GM23338 (cell line): ENCODE measurements at regions not wholly inside any gene's neighbourhood (a gene's known extent, or its start where the extent isn't known, plus 50 kb on each side); places are given as distances from the start of the nearest gene placed in this dataset.
A peak's percentile ranks its signal among the peaks of the same experiment; 100 is the strongest.

Source experiments
- ATAC-seq: fragments of 200-7000 bp; cut with Tn5 transposase; 3 replicates; pipeline ENCODE4 v1.9.1; 2020
- DNase-seq: peaks from one replicate; pipeline ENCODE4 v3.0.0-alpha.2; 2015; ENCODE audit warnings: low spot score
- H2AFZ ChIP-seq: fragments of 200-600 bp; sonication (generic); 2 replicates; pipeline ENCODE4 v1.8.0; 2016; ENCODE audit warnings: antibody characterized with exemption, mild to moderate bottlenecking, moderate library complexity
- H3F3A ChIP-seq: fragments of 200-600 bp; sonication (generic); replicated peaks from 2 replicates; pipeline ENCODE4 v1.8.0; 2017; ENCODE audit warnings: antibody characterized with exemption, mixed run types, low read depth
- H3K27ac ChIP-seq: fragments of 200-600 bp; sonication (generic); 2 replicates; pipeline ENCODE4 v1.6.1; 2016; ENCODE audit warnings: low read depth
- H3K27me3 ChIP-seq: fragments of 200-600 bp; sonication (generic); 2 replicates; pipeline ENCODE4 v1.8.0; 2016; ENCODE audit warnings: mild to moderate bottlenecking, mixed run types, moderate library complexity; ENCODE audit not compliant: insufficient read depth
- H3K36me3 ChIP-seq: fragments of 200-600 bp; sonication (generic); 2 replicates; pipeline ENCODE4 v1.8.0; 2016; ENCODE audit warnings: mild to moderate bottlenecking; ENCODE audit not compliant: insufficient read depth
- H3K4me1 ChIP-seq: fragments of 200-600 bp; sonication (generic); 2 replicates; pipeline ENCODE4 v1.8.0; 2016; ENCODE audit warnings: mild to moderate bottlenecking, moderate library complexity; ENCODE audit not compliant: insufficient read depth
- H3K4me2 ChIP-seq: fragments of 200-600 bp; sonication (generic); 2 replicates; pipeline ENCODE4 v1.7.1; 2017; ENCODE audit warnings: mixed run types
- H3K4me3 ChIP-seq: fragments of 200-600 bp; sonication (generic); 2 replicates; pipeline ENCODE4 v1.6.1; 2016; ENCODE audit warnings: mixed run types
- H3K79me2 ChIP-seq: fragments of 200-600 bp; sonication (generic); replicated peaks from 2 replicates; pipeline ENCODE4 v1.8.0; 2017; ENCODE audit warnings: mild to moderate bottlenecking; ENCODE audit not compliant: insufficient read depth
- H3K9me2 ChIP-seq: fragments of 200-600 bp; sonication (generic); 2 replicates; pipeline ENCODE4 v1.8.0; 2017; ENCODE audit not compliant: insufficient read depth
- H4K20me1 ChIP-seq: fragments of 200-600 bp; sonication (generic); replicated peaks from 2 replicates; pipeline ENCODE4 v1.8.0; 2017; ENCODE audit warnings: mild to moderate bottlenecking; ENCODE audit not compliant: insufficient read depth
- H3K27ac Mint-ChIP-seq: 2 replicates; pipeline ENCODE4 v1.8.0; 2020; ENCODE audit warnings: inconsistent platforms, mild to moderate bottlenecking, moderate library complexity, mixed read lengths
- H3K27me3 Mint-ChIP-seq: 3 replicates; pipeline ENCODE4 v1.8.0; 2022; ENCODE audit warnings: low read depth, mild to moderate bottlenecking, moderate library complexity, mixed read lengths, inconsistent platforms; ENCODE audit not compliant: insufficient read depth, poor library complexity
- H3K36me3 Mint-ChIP-seq: 3 replicates; pipeline ENCODE4 v1.8.0; 2021; ENCODE audit warnings: low read depth, mild to moderate bottlenecking, inconsistent platforms, moderate library complexity, mixed read lengths
- H3K4me1 Mint-ChIP-seq: 3 replicates; pipeline ENCODE4 v1.8.0; 2020; ENCODE audit warnings: mild to moderate bottlenecking, inconsistent platforms, mixed read lengths
- H3K4me3 Mint-ChIP-seq: 3 replicates; pipeline ENCODE4 v1.8.0; 2021; ENCODE audit warnings: moderate library complexity, mild to moderate bottlenecking, inconsistent platforms, mixed read lengths
- H3K9me3 Mint-ChIP-seq: 3 replicates; pipeline ENCODE4 v1.8.0; 2020; ENCODE audit warnings: moderate library complexity, mild to moderate bottlenecking, inconsistent platforms, mixed read lengths
- ETS1 ChIP-seq: IDR thresholded peaks from 2 replicates; pipeline ENCODE4 v1.6.1; 2016; ENCODE audit warnings: antibody characterized with exemption
- EZH2 ChIP-seq: fragments of 200-600 bp; sonication (generic); IDR thresholded peaks from one replicate; pipeline ENCODE4 v1.8.0; 2017; ENCODE audit warnings: antibody characterized with exemption, mild to moderate bottlenecking, low read depth; ENCODE audit not compliant: unreplicated experiment
- EZH2phosphoT487 ChIP-seq: fragments of 200-600 bp; sonication (generic); IDR thresholded peaks from one replicate; pipeline ENCODE4 v1.8.1; 2018; ENCODE audit warnings: antibody characterized with exemption; ENCODE audit not compliant: unreplicated experiment
- JUNB ChIP-seq: IDR thresholded peaks from one replicate; pipeline ENCODE4 v1.6.1; 2016; ENCODE audit warnings: antibody characterized with exemption; ENCODE audit not compliant: unreplicated experiment
- NANOG ChIP-seq: IDR thresholded peaks from 2 replicates; pipeline ENCODE4 v1.6.1; 2016; ENCODE audit warnings: antibody characterized with exemption, borderline replicate concordance
- POLR2AphosphoS5 ChIP-seq: IDR thresholded peaks from 2 replicates; pipeline ENCODE4 v1.6.1; 2016; ENCODE audit warnings: antibody characterized with exemption, low read depth
- TF ChIP-seq, protein P1 (sequence below): IDR thresholded peaks from one replicate; pipeline ENCODE4 v1.6.1; 2018; ENCODE audit warnings: antibody characterized with exemption; ENCODE audit not compliant: unreplicated experiment
- TF ChIP-seq, protein P2 (sequence below): fragments of 250-450 bp; sonication (Bioruptor Pico); IDR thresholded peaks from 2 replicates; pipeline ENCODE4 v1.5.0; 2020; ENCODE audit warnings: mild to moderate bottlenecking, moderate library complexity

GRCh38 chr1:56062625-56063024 lies 516.7 kb downstream of the PLPP3 start:
- H3K27ac Mint-ChIP-seq, result peak overlapping the region; percentile 45; the same call in 1 of the 2 replicates
- Histone ChIP-seq H3F3A (no peaks in the 10 kb centered on the region), H3K9me2 (no peaks in the 10 kb centered on the region), H4K20me1 (no peaks in the 10 kb centered on the region), H3K27ac (no peak overlapping the region), H3K4me2 (no peak overlapping the region), H3K79me2 (no peaks in the 10 kb centered on the region), H3K4me3 (no peak overlapping the region), H2AFZ (no peak overlapping the region), H3K36me3 (no peaks in the 10 kb centered on the region), H3K27me3 (no peaks in the 10 kb centered on the region), H3K4me1 (no peaks in the 10 kb centered on the region)
- peaks cover 5% of the 10 kb centered on the region for H3K4me1 Mint-ChIP-seq
- H3K9me3 Mint-ChIP-seq, result no peaks in the 10 kb centered on the region
- H3K36me3 Mint-ChIP-seq, result no peaks in the 10 kb centered on the region
- no peak overlapping the region for H3K4me3 Mint-ChIP-seq
- no peaks in the 10 kb centered on the region for H3K27me3 Mint-ChIP-seq
- DNase-seq, result no peak
- no peak for TF ChIP-seq EZH2
- TF ChIP-seq NANOG, result no peak
- no peak for ATAC-seq

DNA sequence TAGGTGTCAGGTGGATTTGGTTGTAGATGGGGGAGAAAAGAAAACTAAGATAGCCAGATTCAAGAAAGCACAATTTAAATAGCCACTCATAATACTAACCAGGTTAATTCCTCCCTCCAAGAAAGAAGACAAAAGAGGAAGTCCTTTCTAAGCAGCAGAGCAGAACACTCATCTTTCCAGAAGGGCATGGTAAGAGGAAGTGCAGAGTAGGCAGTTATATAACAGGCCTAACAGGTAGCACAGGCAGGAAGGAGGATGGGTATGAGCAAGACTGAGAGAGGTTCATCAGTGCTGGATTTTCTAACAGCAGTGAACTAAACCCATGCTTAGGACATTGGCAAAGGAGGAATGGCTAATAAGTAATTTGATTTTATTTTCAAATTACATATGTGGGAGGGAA lies 517.5 kb downstream of the PLPP3 start:
- Histone ChIP-seq H4K20me1 (no peaks in the 10 kb centered on the region), H3K4me2 (no peak overlapping the region)
- TF ChIP-seq JUNB (no peak), EZH2phosphoT487 (no peak), POLR2AphosphoS5 (no peak), EZH2 (no peak), ETS1 (no peak)
- TF ChIP-seq, protein P1, sequence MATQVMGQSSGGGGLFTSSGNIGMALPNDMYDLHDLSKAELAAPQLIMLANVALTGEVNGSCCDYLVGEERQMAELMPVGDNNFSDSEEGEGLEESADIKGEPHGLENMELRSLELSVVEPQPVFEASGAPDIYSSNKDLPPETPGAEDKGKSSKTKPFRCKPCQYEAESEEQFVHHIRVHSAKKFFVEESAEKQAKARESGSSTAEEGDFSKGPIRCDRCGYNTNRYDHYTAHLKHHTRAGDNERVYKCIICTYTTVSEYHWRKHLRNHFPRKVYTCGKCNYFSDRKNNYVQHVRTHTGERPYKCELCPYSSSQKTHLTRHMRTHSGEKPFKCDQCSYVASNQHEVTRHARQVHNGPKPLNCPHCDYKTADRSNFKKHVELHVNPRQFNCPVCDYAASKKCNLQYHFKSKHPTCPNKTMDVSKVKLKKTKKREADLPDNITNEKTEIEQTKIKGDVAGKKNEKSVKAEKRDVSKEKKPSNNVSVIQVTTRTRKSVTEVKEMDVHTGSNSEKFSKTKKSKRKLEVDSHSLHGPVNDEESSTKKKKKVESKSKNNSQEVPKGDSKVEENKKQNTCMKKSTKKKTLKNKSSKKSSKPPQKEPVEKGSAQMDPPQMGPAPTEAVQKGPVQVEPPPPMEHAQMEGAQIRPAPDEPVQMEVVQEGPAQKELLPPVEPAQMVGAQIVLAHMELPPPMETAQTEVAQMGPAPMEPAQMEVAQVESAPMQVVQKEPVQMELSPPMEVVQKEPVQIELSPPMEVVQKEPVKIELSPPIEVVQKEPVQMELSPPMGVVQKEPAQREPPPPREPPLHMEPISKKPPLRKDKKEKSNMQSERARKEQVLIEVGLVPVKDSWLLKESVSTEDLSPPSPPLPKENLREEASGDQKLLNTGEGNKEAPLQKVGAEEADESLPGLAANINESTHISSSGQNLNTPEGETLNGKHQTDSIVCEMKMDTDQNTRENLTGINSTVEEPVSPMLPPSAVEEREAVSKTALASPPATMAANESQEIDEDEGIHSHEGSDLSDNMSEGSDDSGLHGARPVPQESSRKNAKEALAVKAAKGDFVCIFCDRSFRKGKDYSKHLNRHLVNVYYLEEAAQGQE, result no peak
- TF ChIP-seq, protein P2, sequence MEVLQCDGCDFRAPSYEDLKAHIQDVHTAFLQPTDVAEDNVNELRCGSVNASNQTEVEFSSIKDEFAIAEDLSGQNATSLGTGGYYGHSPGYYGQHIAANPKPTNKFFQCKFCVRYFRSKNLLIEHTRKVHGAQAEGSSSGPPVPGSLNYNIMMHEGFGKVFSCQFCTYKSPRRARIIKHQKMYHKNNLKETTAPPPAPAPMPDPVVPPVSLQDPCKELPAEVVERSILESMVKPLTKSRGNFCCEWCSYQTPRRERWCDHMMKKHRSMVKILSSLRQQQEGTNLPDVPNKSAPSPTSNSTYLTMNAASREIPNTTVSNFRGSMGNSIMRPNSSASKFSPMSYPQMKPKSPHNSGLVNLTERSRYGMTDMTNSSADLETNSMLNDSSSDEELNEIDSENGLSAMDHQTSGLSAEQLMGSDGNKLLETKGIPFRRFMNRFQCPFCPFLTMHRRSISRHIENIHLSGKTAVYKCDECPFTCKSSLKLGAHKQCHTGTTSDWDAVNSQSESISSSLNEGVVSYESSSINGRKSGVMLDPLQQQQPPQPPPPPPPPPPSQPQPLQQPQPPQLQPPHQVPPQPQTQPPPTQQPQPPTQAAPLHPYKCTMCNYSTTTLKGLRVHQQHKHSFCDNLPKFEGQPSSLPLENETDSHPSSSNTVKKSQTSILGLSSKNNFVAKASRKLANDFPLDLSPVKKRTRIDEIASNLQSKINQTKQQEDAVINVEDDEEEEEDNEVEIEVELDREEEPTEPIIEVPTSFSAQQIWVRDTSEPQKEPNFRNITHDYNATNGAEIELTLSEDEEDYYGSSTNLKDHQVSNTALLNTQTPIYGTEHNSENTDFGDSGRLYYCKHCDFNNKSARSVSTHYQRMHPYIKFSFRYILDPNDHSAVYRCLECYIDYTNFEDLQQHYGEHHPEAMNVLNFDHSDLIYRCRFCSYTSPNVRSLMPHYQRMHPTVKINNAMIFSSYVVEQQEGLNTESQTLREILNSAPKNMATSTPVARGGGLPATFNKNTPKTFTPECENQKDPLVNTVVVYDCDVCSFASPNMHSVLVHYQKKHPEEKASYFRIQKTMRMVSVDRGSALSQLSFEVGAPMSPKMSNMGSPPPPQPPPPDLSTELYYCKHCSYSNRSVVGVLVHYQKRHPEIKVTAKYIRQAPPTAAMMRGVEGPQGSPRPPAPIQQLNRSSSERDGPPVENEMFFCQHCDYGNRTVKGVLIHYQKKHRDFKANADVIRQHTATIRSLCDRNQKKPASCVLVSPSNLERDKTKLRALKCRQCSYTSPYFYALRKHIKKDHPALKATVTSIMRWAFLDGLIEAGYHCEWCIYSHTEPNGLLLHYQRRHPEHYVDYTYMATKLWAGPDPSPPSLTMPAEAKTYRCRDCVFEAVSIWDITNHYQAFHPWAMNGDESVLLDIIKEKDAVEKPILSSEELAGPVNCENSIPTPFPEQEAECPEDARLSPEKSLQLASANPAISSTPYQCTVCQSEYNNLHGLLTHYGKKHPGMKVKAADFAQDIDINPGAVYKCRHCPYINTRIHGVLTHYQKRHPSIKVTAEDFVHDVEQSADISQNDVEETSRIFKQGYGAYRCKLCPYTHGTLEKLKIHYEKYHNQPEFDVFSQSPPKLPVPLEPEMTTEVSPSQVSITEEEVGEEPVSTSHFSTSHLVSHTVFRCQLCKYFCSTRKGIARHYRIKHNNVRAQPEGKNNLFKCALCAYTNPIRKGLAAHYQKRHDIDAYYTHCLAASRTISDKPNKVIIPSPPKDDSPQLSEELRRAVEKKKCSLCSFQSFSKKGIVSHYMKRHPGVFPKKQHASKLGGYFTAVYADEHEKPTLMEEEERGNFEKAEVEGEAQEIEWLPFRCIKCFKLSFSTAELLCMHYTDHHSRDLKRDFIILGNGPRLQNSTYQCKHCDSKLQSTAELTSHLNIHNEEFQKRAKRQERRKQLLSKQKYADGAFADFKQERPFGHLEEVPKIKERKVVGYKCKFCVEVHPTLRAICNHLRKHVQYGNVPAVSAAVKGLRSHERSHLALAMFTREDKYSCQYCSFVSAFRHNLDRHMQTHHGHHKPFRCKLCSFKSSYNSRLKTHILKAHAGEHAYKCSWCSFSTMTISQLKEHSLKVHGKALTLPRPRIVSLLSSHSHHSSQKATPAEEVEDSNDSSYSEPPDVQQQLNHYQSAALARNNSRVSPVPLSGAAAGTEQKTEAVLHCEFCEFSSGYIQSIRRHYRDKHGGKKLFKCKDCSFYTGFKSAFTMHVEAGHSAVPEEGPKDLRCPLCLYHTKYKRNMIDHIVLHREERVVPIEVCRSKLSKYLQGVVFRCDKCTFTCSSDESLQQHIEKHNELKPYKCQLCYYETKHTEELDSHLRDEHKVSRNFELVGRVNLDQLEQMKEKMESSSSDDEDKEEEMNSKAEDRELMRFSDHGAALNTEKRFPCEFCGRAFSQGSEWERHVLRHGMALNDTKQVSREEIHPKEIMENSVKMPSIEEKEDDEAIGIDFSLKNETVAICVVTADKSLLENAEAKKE, result no peak

More for the DNA sequence above, 517.5 kb downstream of the PLPP3 start:
- ATAC-seq, result no peak
- H3K9me3 Mint-ChIP-seq, result no peaks in the 10 kb centered on the region
- H3K27ac ChIP-seq, result no peak overlapping the region
- H3F3A ChIP-seq, result no peaks in the 10 kb centered on the region
- H3K27ac Mint-ChIP-seq, result no peak overlapping the region
- no peaks in the 10 kb centered on the region for H3K9me2 ChIP-seq
- no peaks in the 10 kb centered on the region for H3K36me3 Mint-ChIP-seq
- no peaks in the 10 kb centered on the region for H3K27me3 ChIP-seq
- H3K4me1 Mint-ChIP-seq, result peaks cover 5% of the 10 kb centered on the region
- no peak for DNase-seq
- no peak overlapping the region for H3K4me3 Mint-ChIP-seq
- no peaks in the 10 kb centered on the region for H3K27me3 Mint-ChIP-seq
- H2AFZ ChIP-seq, result no peak overlapping the region
- H3K4me1 ChIP-seq, result no peaks in the 10 kb centered on the region
- H3K79me2 ChIP-seq, result no peaks in the 10 kb centered on the region
- H3K36me3 ChIP-seq, result no peaks in the 10 kb centered on the region
- H3K4me3 ChIP-seq, result no peak overlapping the region
